ENCODE measurements at regions not wholly inside any gene's neighbourhood (a gene's known extent, or its start where the extent isn't known, plus 50 kb on each side); places are given as distances from the start of the nearest gene placed in this dataset.

- Histone ChIP-seq H3K9ac (ENCODE audit: low read length) (no peak overlapping the region), H3K27ac (ENCODE audit: low read depth, low read length) (no peak overlapping the region), H3K27me3 (ENCODE audit: insufficient read depth, low read length) (peaks cover 28% of the 10 kb centered on the region), H4K20me1 (ENCODE audit: insufficient read depth) (no peaks in the 10 kb centered on the region), H3K9me2 (ENCODE audit: insufficient read depth) (no peaks in the 10 kb centered on the region), H3K9me3 (ENCODE audit: control insufficient read depth in 1 of 2, insufficient read depth in 1 of 2, low read depth in 1 of 2, low read length in 2 of 2) (no peaks in the 10 kb centered on the region), H2AFZ (ENCODE audit: low read depth, low read length, poor library complexity, severe bottlenecking) (no peak overlapping the region), H3K4me3 (replicated peaks in 1 of 2; ENCODE audit: low read depth in 1 of 2, low read length in 2 of 2) (no peak overlapping the region), H3K4me1 (ENCODE audit: control insufficient read depth in 1 of 2, insufficient read depth in 2 of 2, low read length in 2 of 2) (no peaks in the 10 kb centered on the region), H3K4me2 (ENCODE audit: low read length) (no peak overlapping the region), H3K79me2 (ENCODE audit: insufficient read depth, low read length) (no peaks in the 10 kb centered on the region), H3K36me3 (ENCODE audit: control insufficient read depth in 1 of 2, insufficient read depth in 2 of 2, low read length in 2 of 2) (no peaks in the 10 kb centered on the region)
- intact Hi-C loops (cut with micrococcal nuclease) = no loop called here
- ChIA-PET CTCF (no interaction called here), RAD21 (ENCODE audit: low non-redundant PET in 1 of 2, low total read pairs in 2 of 2, uncharacterized antibody in 2 of 2, unreplicated experiment in 2 of 2) (no interaction called here), POLR2A (no interaction called here)
- no TSS peak for BruUV-seq (replicated peaks)
- DNase-seq (ENCODE audit: low read depth, low spot score) (no peak), ATAC-seq (no peak)
- TF ChIP-seq EZH2phosphoT487 (IDR thresholded peaks at IDR 0.05; ENCODE audit: borderline replicate concordance) (no peak), SRF (IDR thresholded peaks at IDR 0.05; ENCODE audit: low read depth) (no peak), SIN3A (IDR thresholded peaks at IDR 0.05; ENCODE audit: low read depth) (no peak), CTCF (IDR thresholded peaks at IDR 0.05 in 2 of 3, conservative IDR thresholded peaks at IDR 0.05 in 1 of 3; ENCODE audit: borderline replicate concordance in 1 of 3, insufficient read depth in 1 of 3, low read depth in 2 of 3, low read length in 2 of 3) (no peak), POLR2A (IDR thresholded peaks at IDR 0.05; ENCODE audit: borderline replicate concordance, extremely low read depth, insufficient read depth, insufficient read length) (no peak), YY1 (IDR thresholded peaks at IDR 0.05; ENCODE audit: extremely low read depth, insufficient replicate concordance, low read depth, low read length) (no peak), ELF1 (IDR thresholded peaks at IDR 0.05; ENCODE audit: borderline replicate concordance, low read depth) (no peak), ZFX (IDR thresholded peaks at IDR 0.05) (no peak), ATF3 (IDR thresholded peaks at IDR 0.05) (no peak), EZH2 (IDR thresholded peaks at IDR 0.05) (no peak), FOSL1 (IDR thresholded peaks at IDR 0.05; ENCODE audit: low read depth) (no peak), SP1 (IDR thresholded peaks at IDR 0.05; ENCODE audit: low read depth) (no peak), EGR1 (IDR thresholded peaks at IDR 0.05; ENCODE audit: low read depth) (no peak)
These were observed 154.2 kb upstream of the HAND2 start for GRCh38 chr4:173684223-173684622.
